K562 (cell line): ENCODE measurements at regions not wholly inside any gene's neighbourhood (a gene's known extent, or its start where the extent isn't known, plus 50 kb on each side); places are given as distances from the start of the nearest gene placed in this dataset.

Source experiments
- ATAC-seq: fragments of 200-7000 bp; cut with Tn5 transposase; 3 replicates; pipeline ENCODE4 v1.9.1; 2020; ENCODE audit warnings: moderate library complexity
- BruUV-seq: library from RNA; stranded (reverse); fragments of 400-500 nt; replicated peaks from 2 replicates; lab custom pipeline; 2021; lab: Mats Ljungman, UMichigan
- CTCF ChIA-PET: fragments of 300-600 bp; formaldehyde crosslinking; extraction: SDS; loops from one replicate; lab custom pipeline; 2021; ENCODE audit warnings: low intra/inter-chr PET ratio; lab: Yijun Ruan, JAX
- POLR2A ChIA-PET: fragments of 300-600, 350-650 bp; sonication (Branson Sonifier 250); formaldehyde crosslinking; extraction: SDS; loops from one replicate; lab custom pipeline; 2021; ENCODE audit warnings: antibody characterized with exemption, inconsistent platforms; lab: Yijun Ruan, JAX
- DNase-seq, 4 experiments: peaks; one replicate each; pipeline versions ENCODE4 v3.0.0 to v3.0.0-alpha.2; 2011 to 2018; ENCODE audit warnings: low spot score in 3 of 4, mixed read lengths in 3 of 4; ENCODE audit errors: extremely low read depth in 1 of 4
- FAIRE-seq: peaks from 2 replicates; lab custom pipeline; 2011; peaks lifted over from hg19 to GRCh38; lab: Jason Lieb, UNC
- H2AFZ ChIP-seq: 2 replicates; pipeline ENCODE4 v1.6.0; 2011; ENCODE audit warnings: low read depth, low read length, control low read depth, inconsistent platforms
- H3K27ac ChIP-seq: fragments of 200-600 bp; 3 replicates; pipeline ENCODE4 v1.8.0; 2011; ENCODE audit warnings: low read depth, mild to moderate bottlenecking, control low read depth, inconsistent platforms, low read length, moderate library complexity, mixed read lengths; ENCODE audit errors: extremely low read depth
- H3K27me3 ChIP-seq, 2 experiments: fragments of 300-600 bp in 1 of 2; 2 replicates in 1 of 2; 3 replicates in 1 of 2; pipeline versions ENCODE4 v1.6.0 to v1.8.0; 2011; ENCODE audit warnings: inconsistent platforms in 2 of 2, low read length in 2 of 2, mild to moderate bottlenecking in 1 of 2, mixed read lengths in 1 of 2, moderate library complexity in 1 of 2; ENCODE audit not compliant: control insufficient read depth in 2 of 2, insufficient read depth in 2 of 2
- H3K36me3 ChIP-seq: fragments of 300-600 bp; 3 replicates; pipeline ENCODE4 v1.8.0; 2011; ENCODE audit warnings: mild to moderate bottlenecking, low read length, inconsistent platforms; ENCODE audit not compliant: control insufficient read depth, insufficient read depth
- H3K4me1 ChIP-seq, 2 experiments: fragments of 200-600 bp in 1 of 2; replicated peaks in 1 of 2; 2 replicates in 1 of 2; 3 replicates in 1 of 2; pipeline versions ENCODE4 v1.5.1 to v1.8.0; 2011; ENCODE audit warnings: inconsistent platforms in 2 of 2, low read length in 2 of 2, mild to moderate bottlenecking in 1 of 2, mixed read lengths in 1 of 2, moderate library complexity in 1 of 2; ENCODE audit not compliant: control insufficient read depth in 2 of 2, insufficient read depth in 2 of 2
- H3K4me2 ChIP-seq: 2 replicates; pipeline ENCODE4 v1.6.1; 2011; ENCODE audit warnings: low read length, control low read depth, inconsistent platforms, mixed read lengths; ENCODE audit not compliant: insufficient read depth
- H3K4me3 ChIP-seq: fragments of 200-600 bp; sonication (generic), shearing (Covaris generic); 2 replicates; pipeline ENCODE4 v1.5.1; 2016; ENCODE audit warnings: control low read depth, inconsistent platforms
- H3K79me2 ChIP-seq: fragments of 200-600 bp; 3 replicates; pipeline ENCODE4 v1.8.0; 2011; ENCODE audit warnings: low read length, inconsistent platforms; ENCODE audit not compliant: control insufficient read depth, insufficient read depth
- H3K9ac ChIP-seq, 2 experiments: 2 replicates each; pipeline versions ENCODE4 v1.6.0 to v1.6.1; 2011; ENCODE audit warnings: low read depth in 2 of 2, low read length in 2 of 2, control low read depth in 1 of 2, inconsistent platforms in 1 of 2, mild to moderate bottlenecking in 1 of 2, mixed read lengths in 1 of 2; ENCODE audit not compliant: insufficient read depth in 1 of 2
- H3K9me1 ChIP-seq: one replicate; pipeline ENCODE4 v1.6.0; 2011; ENCODE audit warnings: inconsistent platforms, mild to moderate bottlenecking, low read length, moderate library complexity; ENCODE audit not compliant: control insufficient read depth, insufficient read depth
- H3K9me3 ChIP-seq: replicated peaks from 2 replicates; pipeline ENCODE4 v1.5.1; 2011; ENCODE audit warnings: low read depth, low read length, inconsistent platforms; ENCODE audit not compliant: control insufficient read depth, insufficient read depth
- H4K20me1 ChIP-seq: replicated peaks from 2 replicates; pipeline ENCODE4 v1.6.1; 2011; ENCODE audit warnings: low read length, inconsistent platforms, mixed read lengths; ENCODE audit not compliant: control insufficient read depth, insufficient read depth
- CHAMP1 ChIP-seq: fragments of 450-650 bp; IDR thresholded peaks from 2 replicates; pipeline ENCODE4 v1.6.1; 2016; ENCODE audit warnings: mild to moderate bottlenecking
- ESRRB ChIP-seq: fragments of 250-450 bp; sonication (Bioruptor Pico); IDR thresholded peaks from 2 replicates; pipeline ENCODE4 v1.5.0; 2020; ENCODE audit warnings: mild to moderate bottlenecking, moderate library complexity, borderline replicate concordance
- GTF2F1 ChIP-seq: IDR thresholded peaks from 2 replicates; pipeline ENCODE4 v1.6.1; 2011; ENCODE audit warnings: low read depth, low read length, improper control_type of control experiment
- ILF3 ChIP-seq: fragments of 450-650 bp; IDR thresholded peaks from 2 replicates; pipeline ENCODE4 v1.6.1; 2018; ENCODE audit warnings: antibody characterized with exemption, mild to moderate bottlenecking, moderate library complexity, borderline replicate concordance
- KAT7 ChIP-seq: sonication (generic); formaldehyde crosslinking; IDR thresholded peaks from 2 replicates; pipeline ENCODE4 v1.8.0; 2022; ENCODE audit warnings: missing genetic modification reagents, mild to moderate bottlenecking, borderline replicate concordance
- MAFG ChIP-seq: fragments of 450-650 bp; conservative IDR thresholded peaks from 2 replicates; pipeline ENCODE4 v1.6.1; 2016; ENCODE audit warnings: missing genetic modification characterization, missing compliant biosample characterization
- RBM17 ChIP-seq: fragments of 200-400 bp; formaldehyde crosslinking; IDR thresholded peaks from 2 replicates; pipeline ENCODE4 v1.6.1; 2017; ENCODE audit warnings: low read depth, mild to moderate bottlenecking, low read length, borderline replicate concordance
- RBM34 ChIP-seq: fragments of 200-400 bp; formaldehyde crosslinking; IDR thresholded peaks from 2 replicates; pipeline ENCODE4 v1.6.1; 2018; ENCODE audit warnings: low read length, borderline replicate concordance; ENCODE audit not compliant: insufficient read depth
- ZEB2 ChIP-seq: fragments of 450-650 bp; IDR thresholded peaks from 2 replicates; pipeline ENCODE4 v1.6.1; 2016
- WGBS: fragments of 100-300 bp; shearing (Covaris generic); methylation state at CpG from one replicate; pipeline ENCODE4 v1.1.6; 2016; ENCODE audit warnings: low coverage, mixed read lengths; ENCODE audit not compliant: insufficient coverage; ENCODE audit errors: missing lambda C conversion rate; 5-methylcytosine and 5-hydroxymethylcytosine counted together
- in situ Hi-C: fragments of 300-500 bp; cut with MboI; formaldehyde crosslinking; loops from 4 replicates; pipeline ENCODE4 v1.15.0; 2018; ENCODE audit warnings: inconsistent platforms, mixed read lengths
- intact Hi-C: fragments of 100-400 bp; cut with micrococcal nuclease; formaldehyde crosslinking; loops from 2 replicates; pipeline ENCODE4 v1.14.2; 2022

- TF ChIP-seq ILF3 = no peak
These were observed 569.3 kb upstream of the NEGR1 start (continued) for GRCh38 chr1:72851597-72851996.

GRCh38 chr1:72848997-72849396, 566.7 kb upstream of the NEGR1 start:
- Histone ChIP-seq H3K9me3 (no peaks in the 10 kb centered on the region), H4K20me1 (no peaks in the 10 kb centered on the region), H3K27ac (no peak overlapping the region), H3K27me3 (no peaks in the 10 kb centered on the region), H2AFZ (no peak overlapping the region), H3K9ac (no peak overlapping the region), H3K4me2 (no peak overlapping the region), H3K79me2 (no peaks in the 10 kb centered on the region), H3K36me3 (no peaks in the 10 kb centered on the region), H3K4me1 (no peaks in the 10 kb centered on the region), H3K9me1 (no peaks in the 10 kb centered on the region), H3K4me3 (no peak overlapping the region)
- POLR2A ChIA-PET = no interaction called here
- 7% methylated on average over 3 of the region's 3 CpGs for WGBS
- in situ Hi-C loops (no loop called here), intact Hi-C loops (no loop called here)
- TF ChIP-seq MAFG (tag) = no peak
- no peak for TF ChIP-seq ESRRB (CRISPR knock-in tag)
- TF ChIP-seq GTF2F1 = no peak
- no peak for TF ChIP-seq ZEB2
- no peak for TF ChIP-seq KAT7 (CRISPR knock-in tag)
- no peak for TF ChIP-seq RBM34
- TF ChIP-seq CHAMP1 = no peak
- no peak for TF ChIP-seq RBM17
- BruUV-seq = no TSS peak
- no peak for ATAC-seq
- FAIRE-seq = no peak
- no peak for DNase-seq
- CTCF ChIA-PET = no interaction called here
